ENCODE measurements at regions not wholly inside any gene's neighbourhood (a gene's known extent, or its start where the extent isn't known, plus 50 kb on each side); places are given as distances from the start of the nearest gene placed in this dataset.

DNA sequence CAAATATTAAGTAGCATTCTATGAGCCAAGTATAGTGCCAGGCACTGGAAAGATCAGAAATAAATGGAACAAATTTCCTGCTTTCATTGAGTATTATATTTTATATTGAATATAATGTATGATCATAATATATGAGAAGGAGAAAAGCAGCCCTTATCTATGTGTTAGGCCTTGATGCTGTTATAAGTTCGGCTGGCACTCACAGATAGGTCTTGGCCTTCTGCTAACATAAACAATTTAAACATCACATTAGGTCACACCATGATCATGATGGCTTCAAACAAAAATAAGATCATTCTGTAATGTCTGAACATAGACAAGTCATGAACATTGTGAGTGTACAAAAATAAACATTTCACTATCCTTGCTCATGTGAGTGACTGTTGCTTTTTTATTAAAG, 584.0 kb upstream of the ZNF385D start:
- DNase-seq = no peak

GRCh38 chr3:22349215-22349851, 598.3 kb upstream of the ZNF385D start:
- DNase-seq = no peak

- DNase-seq = no peak
These were observed 600.8 kb upstream of the ZNF385D start for GRCh38 chr3:22351806-22352205.

DNA sequence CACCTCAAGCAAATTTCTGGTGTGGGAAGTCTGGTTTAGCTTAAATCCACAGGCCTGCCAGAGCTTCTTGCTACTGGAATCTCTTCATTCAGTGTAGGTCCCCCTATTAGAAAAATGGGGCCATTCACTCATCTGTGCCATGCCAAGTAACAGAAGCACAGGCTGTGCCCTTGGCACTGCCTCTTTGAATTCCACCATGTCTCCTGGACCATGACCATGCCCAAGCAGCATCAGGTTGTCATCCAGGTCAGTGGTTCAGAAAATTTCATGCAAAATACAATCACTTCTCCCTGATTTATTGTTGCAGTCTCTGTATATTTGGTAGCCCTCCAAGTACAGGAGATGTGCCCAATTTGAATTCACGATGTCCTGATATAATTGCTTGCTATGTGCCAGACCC, 602.1 kb upstream of the ZNF385D start:
- no peak for DNase-seq

DNA sequence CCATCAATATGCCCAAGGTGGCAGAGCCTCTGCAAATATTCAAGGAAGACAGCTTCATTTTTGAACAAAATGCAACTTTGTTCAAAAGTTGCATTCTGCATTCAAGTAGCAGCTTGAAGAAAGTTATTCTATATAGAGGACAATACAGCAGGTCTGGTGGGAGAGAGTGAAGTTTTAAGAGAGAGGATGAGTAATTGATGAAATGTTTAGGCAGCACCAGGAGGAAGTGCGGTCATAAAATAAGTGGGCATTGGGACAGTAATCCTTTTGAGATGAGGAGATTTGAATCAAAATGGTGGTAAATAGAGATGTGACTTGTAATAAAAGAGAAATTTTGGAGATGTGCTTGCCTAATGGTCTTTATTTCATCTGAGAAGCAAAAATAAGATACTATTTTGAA, 607.3 kb upstream of the ZNF385D start:
- no peak for DNase-seq

- no peak for DNase-seq
These were observed 609.2 kb upstream of the ZNF385D start for GRCh38 chr3:22360164-22360563.

DNA sequence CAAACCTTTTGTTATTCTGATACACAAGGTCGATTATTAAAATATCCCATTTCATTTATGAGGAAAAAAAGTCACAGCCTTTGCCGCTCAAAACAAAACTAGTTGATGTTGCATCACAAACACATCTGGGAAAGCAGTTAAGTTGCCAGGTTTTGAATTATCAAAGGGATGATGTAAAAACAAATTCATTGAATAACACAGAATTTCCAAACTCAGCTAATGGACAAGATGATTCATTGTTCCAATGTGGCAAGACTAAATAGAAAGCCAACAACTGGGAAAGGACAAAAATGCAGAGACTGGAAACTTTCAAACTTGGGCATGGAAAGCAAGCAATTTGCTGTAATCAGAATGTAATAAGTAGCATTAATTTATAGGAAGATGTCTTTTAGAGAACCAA, 610.0 kb upstream of the ZNF385D start:
- DNase-seq = no peak

DNA sequence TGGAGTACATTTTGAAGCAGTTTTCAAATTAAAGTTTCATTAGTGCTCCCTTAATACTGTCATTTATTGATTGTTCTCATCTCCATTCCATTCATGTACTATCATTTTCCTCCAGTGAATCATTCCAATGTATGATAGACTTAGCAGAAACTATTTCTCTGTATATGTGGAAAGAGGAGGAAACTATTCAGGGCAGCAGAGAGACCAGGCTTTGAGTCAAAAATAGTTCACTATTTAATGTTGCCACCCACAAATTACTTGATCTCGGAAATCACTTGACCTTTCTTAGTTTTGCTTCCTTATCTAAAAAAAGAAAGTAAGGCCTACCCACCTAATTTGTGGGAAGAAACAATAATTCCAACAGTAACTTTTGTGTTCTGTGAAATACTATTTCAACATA, 610.5 kb upstream of the ZNF385D start:
- DNase-seq = no peak

DNA sequence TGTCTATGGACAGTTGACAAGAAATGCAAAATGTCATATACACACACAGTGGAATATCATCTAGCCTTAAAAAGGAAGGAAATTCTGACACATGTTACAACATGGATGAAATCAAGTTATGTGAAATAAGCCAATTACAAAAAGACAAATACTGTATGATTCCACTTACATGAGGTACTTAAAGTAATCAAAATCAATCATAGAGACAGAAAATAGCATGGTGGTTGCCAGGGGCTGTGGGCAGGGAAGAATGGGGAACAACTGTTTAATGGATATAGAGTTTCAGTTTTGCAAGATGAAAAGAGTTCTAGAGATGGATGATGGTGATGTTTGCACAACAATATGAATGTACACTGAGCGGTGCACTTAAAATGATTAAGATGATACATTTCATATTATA, 613.8 kb upstream of the ZNF385D start:
- no peak for DNase-seq

DNA sequence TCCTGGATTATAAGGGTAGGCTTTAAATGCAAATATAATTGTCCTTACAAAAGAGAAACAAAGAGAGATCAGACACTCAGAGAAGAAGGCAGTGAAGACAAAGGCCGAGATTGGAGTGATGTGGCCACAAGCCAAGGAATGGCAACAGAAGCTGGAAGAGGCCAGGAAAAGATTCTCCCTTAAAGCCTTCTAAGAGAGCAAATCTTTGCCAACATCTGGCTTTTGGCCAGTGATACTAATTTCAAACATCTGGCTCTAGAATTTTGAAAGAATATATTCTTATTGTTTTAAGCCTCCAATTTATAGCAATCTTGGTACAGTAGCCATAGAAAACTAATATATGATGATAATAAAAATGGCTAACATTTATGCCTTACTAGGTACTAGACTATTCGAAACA, 615.8 kb upstream of the ZNF385D start:
- no peak for DNase-seq

DNA sequence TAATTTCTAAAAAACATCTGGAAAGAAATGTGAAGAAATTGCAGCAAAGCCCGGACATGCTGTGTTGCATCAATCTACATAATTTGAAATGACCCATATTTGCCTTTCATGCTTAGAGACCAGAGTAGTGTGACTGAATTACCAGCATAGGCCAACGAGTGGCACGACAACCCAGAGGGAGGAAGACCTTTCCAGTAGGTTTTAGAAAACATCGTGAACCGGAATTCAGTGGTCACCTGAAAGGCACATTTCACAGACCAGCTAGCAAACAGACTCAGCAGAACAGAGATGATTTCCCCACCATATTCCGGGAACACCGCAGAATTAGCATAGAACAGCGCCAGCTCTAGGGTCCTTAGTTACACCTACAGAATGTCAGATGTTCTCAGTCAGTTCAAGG, 620.0 kb upstream of the ZNF385D start:
- no peak for DNase-seq

DNA sequence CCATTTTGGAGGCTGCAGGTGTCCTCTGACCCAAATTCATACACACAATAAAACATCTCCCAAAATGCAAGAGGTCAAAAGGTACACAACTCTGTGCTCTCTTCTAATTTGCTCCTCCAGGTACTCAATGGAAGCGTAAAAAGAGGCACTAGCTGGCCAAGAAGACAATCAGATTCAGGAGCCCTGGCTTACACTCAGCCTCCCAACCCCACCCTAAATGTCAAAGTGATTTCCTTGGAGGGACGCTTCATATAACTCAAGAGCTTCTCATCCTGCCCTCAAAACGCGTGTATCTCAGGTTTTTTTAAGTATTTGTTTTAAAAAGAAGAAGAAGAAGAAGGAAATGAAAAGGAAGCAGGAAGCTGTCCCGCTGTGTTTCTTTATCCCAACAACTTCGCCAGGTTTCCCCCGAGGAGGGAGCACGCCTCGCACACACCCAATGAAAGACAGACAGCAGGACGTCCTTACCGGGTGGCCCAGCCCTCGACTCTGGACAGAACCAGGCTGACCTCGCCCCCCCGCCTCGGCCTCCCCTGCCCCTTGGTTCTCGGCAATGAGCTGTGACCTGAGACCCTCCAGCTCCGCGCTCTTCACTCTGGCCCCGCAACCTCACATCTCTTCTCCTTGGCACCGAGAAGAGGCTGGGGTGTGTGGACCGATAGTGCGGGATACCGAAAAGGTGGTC, 620.7 kb upstream of the ZNF385D start:
- DNase-seq = no peak

- DNase-seq = no peak
These were observed 621.5 kb upstream of the ZNF385D start for GRCh38 chr3:22372292-22373062.

GRCh38 chr3:22373182-22373581, 622.2 kb upstream of the ZNF385D start:
- DNase-seq = no peak

DNA sequence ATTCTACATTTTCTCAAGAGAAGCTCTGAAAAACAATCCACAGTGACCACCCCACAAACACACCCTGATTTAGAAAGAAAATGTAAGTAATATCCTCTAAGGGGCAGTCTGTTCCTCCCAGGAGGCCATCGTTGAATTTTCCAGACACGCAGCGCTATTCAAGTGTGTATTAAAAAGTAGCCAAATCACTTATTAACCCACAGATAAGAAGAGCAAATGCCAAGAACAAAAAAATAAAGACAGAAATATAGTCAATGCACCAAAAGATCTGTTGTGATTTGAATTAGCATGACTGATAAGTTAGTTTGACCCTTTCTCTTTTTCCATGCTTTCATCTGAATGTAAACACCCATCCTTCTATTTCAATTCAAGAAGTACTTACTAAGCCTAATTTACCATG, 622.8 kb upstream of the ZNF385D start:
- DNase-seq = no peak

DNA sequence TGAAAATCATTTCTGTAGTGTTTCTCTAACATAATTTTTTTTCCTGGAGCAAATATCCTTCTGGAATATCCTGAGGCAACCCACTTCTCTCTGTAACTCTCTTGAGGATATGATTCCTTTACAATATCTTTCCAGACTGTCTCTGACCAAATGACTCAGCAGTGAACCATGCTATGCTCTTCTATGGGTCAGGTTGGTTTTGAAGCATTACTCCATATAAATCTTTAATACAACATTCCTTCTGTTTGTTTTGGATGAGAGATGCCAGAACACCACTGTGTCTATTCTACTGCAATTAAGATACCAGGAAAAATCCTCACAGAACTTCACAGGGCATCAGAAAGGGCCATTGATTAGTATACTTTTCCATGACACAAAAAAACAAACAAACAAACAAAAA, 626.4 kb upstream of the ZNF385D start:
- no peak for DNase-seq

- no peak for DNase-seq
These were observed 627.9 kb upstream of the ZNF385D start for GRCh38 chr3:22378869-22379268.

DNA sequence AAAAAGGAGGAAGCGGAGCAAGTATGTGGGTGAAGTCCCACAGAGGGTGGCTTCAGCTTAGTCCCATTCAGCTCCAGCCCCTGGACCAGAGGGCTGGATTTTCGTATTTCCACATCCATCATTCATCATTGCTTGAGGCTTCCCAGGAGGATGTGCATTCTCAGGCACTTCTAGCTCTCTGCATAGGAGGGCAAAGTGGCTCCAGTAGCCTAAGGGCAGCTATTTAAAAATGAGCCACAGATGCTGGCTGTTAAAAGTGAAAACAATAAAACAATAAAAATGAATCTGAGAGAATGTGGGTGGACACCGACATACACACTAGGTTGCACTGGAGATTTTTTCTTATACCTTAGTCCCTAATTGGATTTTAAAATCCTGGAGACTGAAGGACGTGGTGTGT, 629.2 kb upstream of the ZNF385D start:
- no peak for DNase-seq

- peak; percentile 27 for DNase-seq
These were observed 630.6 kb upstream of the ZNF385D start for GRCh38 chr3:22381564-22381963.

- DNase-seq = no peak
These were observed 632.3 kb upstream of the ZNF385D start for GRCh38 chr3:22383285-22383684.

- DNase-seq = no peak
These were observed 635.1 kb upstream of the ZNF385D start for GRCh38 chr3:22386107-22386506.

DNA sequence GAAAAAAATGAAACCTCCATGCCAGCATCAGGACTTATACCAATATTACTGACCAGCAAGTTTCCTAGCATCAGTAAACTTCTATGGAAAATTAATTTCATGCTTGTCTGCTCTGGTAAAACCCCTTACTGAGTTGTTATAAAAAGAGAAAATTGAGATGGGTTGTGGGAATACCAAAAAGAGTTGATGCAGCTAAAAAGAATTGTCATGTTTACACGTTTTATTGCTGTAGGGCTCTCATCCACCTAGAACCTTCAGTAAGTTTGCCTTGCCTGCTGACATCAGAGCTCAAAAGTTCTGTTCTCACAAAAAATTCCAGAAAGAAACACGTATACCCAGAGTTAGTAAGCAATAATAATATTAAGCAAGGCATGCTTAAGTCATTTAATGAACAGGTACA, 641.3 kb upstream of the ZNF385D start:
- DNase-seq = no peak

DNA sequence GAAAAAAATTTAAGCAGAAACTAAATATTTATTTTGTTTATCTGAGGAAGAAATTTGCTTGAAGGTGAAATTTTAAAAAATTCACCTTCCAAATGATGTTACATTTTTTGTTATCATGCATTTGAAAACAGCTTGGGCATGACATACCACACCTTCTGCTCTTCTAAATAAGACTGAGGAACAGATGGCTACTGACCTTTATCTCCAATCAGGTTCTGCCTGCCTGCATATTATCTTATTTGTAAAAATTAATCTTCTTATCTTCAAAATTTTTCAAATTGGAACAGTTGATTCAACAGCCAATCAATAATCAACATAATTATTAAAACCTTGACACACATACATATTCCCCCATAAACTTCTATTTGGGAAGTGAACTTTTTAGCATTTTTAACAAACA, 641.8 kb upstream of the ZNF385D start:
- no peak for DNase-seq

DNA sequence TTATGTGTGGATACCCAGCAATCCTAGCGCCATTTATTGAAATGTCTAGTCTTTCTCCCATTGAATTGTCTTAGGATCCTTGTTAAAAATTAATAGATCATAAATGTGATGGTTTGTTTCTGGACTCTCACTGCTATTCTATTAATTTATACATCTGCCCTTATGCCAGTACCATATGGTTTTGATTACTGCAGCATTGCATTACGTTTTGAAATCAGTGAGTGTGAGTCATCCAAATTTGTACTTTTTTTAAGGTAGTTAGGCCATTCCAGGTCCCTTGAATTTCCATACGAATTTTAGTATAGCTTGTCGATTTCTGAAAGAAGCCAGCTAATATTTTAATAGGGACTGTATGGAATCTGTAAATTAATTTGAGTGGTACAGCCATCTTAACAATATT, 648.6 kb upstream of the ZNF385D start:
- no peak for DNase-seq

Data from stimulated activated CD8-positive, alpha-beta memory T cell treated with anti-CD3 and anti-CD28 coated beads, Interleukin-4, amount 100 ng/mL, for 48 hours (primary cell).